ENCODE measurements at regions not wholly inside any gene's neighbourhood (a gene's known extent, or its start where the extent isn't known, plus 50 kb on each side); places are given as distances from the start of the nearest gene placed in this dataset.

GRCh38 chr1:213388199-213388598 lies 337.2 kb downstream of the RPS6KC1 start:
- TF ChIP-seq CTCF (IDR thresholded peaks at IDR 0.05) (no peak), POLR2A (IDR thresholded peaks at IDR 0.05; ENCODE audit: low read depth) (no peak)
